Medulla oblongata (tissue), 1 donor: ENCODE measurements at regions not wholly inside any gene's neighbourhood (a gene's known extent, or its start where the extent isn't known, plus 50 kb on each side); places are given as distances from the start of the nearest gene placed in this dataset.
"Not testable (repeated sequence)": the region's sequence is repeated elsewhere in the genome, so short reads cannot be mapped to it uniquely, and the experiment has no call there.

Experiments
- DNase-seq: peaks from one replicate; pipeline ENCODE4 v3.0.0-alpha.2; 2015; ENCODE audit errors: extremely low spot score

GRCh38 chr14:19241451-19241850 is 192.7 kb downstream of the POTEG start:
- DNase-seq: not testable (repeated sequence)

GRCh38 chr14:19242529-19242928 is 191.6 kb downstream of the POTEG start:
- not testable (repeated sequence) for DNase-seq

DNA sequence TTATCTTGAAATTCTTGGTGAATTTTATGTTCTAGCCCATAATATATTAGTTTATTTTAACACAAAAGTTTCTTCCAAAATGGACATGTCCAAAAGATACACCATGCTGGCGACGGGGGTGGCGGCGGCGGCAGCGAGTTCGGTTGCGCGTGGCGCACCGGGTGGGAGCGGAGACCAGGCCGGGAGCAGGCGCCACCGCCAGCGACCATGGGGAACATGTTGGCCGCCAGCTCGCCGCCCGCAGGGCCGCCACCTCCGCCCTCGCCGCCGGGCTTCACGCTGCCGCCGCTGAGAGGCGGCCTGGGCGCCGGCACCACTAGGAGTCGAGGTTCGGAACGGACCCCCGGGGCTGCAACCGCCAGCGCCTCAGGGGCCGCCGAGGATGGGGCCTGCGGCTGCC is 167.2 kb downstream of the POTEG start:
- not testable (repeated sequence) for DNase-seq

GRCh38 chr14:19267636-19268035 is 166.5 kb downstream of the POTEG start:
- DNase-seq: not testable (repeated sequence)

DNA sequence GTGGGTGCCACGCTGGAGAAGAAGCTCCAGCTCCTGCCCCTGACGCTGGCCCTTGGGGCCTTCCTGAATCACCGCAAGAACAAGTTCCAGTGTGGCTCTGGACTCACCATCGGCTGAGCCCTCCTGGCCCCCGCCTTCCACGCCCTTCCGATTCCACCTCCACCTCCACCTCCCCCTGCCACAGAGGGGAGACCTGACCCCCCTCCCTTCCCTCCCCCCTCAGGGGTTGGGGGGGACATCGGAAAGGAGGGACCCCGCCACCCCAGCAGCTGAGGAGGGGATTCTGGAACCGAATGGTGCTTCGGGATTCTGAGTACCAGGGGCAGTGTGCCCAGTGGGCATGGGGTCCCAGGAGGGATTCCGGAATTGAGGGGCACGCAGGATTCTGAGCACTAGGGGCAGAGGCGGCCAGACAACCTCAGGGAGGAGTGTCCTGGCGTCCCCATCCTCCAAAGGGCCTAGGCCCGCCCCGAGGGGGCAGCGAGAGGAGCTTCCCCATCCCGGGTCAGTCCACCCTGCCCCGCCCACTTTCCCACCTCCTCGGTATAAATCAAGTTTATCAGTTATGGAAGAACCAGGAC is 166.0 kb downstream of the POTEG start:
- DNase-seq: not testable (repeated sequence)

- DNase-seq: not testable (repeated sequence)
Observed at GRCh38 chr14:19272235-19272634, 161.9 kb downstream of the POTEG start.

GRCh38 chr14:19289669-19290068 is 144.5 kb downstream of the POTEG start:
- DNase-seq: not testable (repeated sequence)

DNA sequence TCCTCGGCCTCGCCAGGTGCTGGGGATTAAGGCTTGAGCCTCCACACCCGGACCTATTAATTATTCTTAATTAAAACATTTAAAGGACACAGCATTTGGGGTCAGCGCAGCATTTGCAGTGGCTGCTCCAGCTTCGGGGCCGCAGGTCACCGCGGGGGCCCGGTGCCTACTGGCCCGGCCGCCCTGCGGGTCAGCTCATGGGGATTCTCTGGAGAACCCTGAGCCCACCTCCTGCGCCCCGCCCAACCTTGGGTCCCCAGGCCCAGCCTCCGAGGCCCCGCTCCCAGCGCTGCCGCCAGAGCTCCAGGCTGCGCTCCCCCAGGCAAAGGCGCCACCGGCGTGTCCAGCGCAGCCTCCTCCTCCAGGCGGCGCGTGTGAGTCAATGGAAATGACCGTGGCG is 133.9 kb downstream of the POTEG start:
- not testable (repeated sequence) for DNase-seq

DNA sequence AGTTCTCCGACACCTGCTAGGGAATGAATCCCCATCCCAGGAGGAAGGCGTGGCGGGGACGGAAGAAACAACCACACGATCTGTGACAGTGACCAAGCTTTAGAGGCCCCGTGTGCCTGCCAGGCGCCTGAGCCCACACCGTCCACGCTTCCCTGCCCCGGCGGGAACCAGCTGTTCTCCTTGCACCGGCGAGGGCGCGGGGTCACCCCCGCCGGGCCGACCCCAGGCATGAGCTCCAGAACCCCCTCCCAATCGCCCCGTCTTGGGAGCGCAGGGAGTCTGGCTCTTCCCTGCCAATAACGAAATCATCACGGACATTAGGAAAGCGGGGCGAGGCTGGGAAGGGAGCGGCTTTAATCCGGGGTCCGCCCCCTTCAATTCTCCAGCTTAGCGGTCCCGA is 133.3 kb downstream of the POTEG start:
- DNase-seq: not testable (repeated sequence)

- not testable (repeated sequence) for DNase-seq
Observed at GRCh38 chr14:19303844-19304243, 130.3 kb downstream of the POTEG start.

DNA sequence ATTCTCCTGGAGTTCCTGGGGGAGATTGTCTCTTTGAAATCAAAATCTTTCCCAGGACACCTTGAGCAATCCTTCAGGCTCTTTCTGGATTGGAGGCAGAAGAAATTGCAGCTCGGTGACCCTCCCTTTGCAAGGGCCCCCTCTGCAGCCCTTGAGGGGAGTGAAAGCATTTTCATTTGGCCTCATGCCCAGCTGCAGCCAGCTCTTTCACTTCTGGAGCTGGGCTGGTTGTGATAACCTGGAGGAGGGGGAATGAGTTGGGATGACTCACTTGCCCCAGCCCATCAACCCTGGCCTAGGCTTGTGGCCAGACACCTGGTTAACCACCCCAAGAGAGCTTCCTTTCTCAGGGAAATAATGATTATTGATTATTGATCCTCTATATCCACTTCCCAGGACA is 129.7 kb downstream of the POTEG start:
- not testable (repeated sequence) for DNase-seq

GRCh38 chr14:19304918-19305317 is 129.2 kb downstream of the POTEG start:
- not testable (repeated sequence) for DNase-seq

DNA sequence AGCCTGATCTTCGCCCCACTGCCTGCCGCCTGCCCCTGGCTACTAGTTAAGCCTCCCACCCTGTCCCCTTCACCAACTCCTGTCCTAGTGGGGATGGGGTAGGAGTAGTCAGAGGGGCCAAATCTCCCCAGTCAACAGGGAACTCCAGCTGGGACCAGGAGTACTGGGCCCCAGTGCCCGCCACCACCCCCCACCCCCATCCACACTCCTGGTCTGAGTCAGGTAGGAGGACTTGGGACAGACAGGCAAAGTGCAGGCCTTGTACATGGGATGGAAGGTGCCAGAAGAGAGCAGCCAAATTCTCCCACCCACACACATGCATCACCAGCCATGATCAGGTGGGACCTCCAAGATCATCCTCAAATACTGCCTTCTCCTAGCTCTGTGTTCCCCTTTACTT is 128.4 kb downstream of the POTEG start:
- DNase-seq: not testable (repeated sequence)

- DNase-seq: not testable (repeated sequence)
Observed at GRCh38 chr14:19306405-19306804, 127.7 kb downstream of the POTEG start.

DNA sequence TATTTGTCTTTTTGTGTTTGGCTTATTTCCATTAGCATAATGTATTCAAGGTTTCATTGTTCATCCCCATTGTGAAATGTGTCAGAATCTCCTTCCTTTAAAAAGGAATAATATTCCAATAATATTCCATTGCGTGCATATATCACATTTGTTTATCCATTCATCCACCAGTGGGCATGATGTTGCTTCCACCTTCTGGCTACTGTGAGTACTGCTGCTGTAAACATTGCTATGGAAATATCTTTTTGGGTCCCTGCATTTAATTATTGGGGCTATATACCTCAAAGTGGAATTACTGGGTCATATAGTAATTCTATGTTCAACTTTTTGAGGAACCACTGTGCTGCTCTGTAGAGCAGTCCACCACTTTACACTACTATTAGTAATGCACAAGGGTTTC is 123.1 kb downstream of the POTEG start:
- not testable (repeated sequence) for DNase-seq

GRCh38 chr14:19330678-19331077 is 103.5 kb downstream of the POTEG start:
- DNase-seq: not testable (repeated sequence)

GRCh38 chr14:19337232-19338059 is 96.7 kb downstream of the POTEG start:
- DNase-seq: not testable (repeated sequence)

GRCh38 chr14:19338060-19338372 is 96.1 kb downstream of the POTEG start:
- not testable (repeated sequence) for DNase-seq

DNA sequence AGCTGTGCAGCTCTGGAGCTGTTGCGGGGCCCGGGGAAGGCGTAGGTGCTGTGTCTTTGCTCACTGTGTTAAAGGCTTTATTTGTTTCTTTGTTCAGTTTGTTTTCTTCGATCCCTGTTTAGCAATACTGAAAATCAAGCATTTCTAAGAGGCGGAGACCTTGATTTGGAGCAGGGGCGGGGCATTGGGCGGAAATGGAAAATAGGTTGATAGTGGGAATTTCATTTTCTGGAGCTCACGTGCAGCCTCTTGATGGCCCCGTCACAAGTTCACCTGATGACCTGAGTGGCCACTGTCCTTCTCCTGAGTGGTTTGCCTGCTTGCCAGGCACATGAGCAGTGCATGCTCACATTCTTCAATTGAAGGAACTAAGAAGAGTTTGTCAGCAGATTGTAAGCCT is 93.2 kb downstream of the POTEG start:
- DNase-seq: not testable (repeated sequence)

- DNase-seq: not testable (repeated sequence)
Observed at GRCh38 chr14:19341627-19342026, 92.5 kb downstream of the POTEG start.

DNA sequence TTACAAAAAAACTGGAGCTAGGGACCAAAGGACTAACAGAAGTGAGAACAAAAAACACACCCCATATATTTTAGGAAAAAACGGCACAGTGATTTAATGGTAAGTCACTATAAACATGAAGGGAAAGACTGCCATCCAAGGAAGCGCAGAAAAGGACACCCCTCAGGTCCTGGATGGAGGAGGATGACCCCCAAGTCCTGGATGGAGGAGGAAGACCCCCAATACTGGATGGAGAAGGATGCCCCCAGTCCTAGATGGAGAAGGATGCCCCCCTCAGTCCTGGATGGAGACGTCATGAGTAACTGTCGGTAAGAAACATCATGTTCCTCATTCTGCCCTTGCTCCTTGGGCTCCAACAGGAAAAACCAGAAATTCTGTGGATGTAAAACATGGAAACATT is 89.9 kb downstream of the POTEG start:
- not testable (repeated sequence) for DNase-seq

DNA sequence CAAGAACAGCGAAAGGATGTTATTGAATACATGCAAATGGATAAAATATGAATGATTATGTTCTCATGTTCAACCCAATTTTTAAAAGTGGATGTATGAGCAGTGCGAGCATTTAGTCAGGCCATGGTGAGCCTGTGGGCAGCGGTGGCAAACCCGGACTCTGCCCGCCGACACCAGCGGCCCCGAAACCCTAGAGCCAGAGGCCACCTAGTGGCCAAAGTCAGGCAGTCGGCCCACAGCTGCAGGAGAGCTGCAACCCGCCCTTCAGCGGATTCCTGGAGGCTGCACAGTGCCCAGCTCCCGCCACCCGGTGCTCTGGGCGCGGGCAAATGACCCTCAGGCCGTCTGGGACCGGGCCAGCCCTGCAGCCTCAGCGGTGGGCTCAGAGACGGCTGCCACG is 89.5 kb downstream of the POTEG start:
- not testable (repeated sequence) for DNase-seq

- DNase-seq: not testable (repeated sequence)
Observed at GRCh38 chr14:19345298-19345911, 88.7 kb downstream of the POTEG start.
